Immature natural killer cell (primary cell): ENCODE measurements at regions not wholly inside any gene's neighbourhood (a gene's known extent, or its start where the extent isn't known, plus 50 kb on each side); places are given as distances from the start of the nearest gene placed in this dataset.
"Not testable (repeated sequence)": the region's sequence is repeated elsewhere in the genome, so short reads cannot be mapped to it uniquely, and the experiment has no call there.

Experiments
- DNase-seq, 3 donors: peaks; one replicate each; pipeline ENCODE4 v3.0.0; 2022; ENCODE audit warnings: mixed read lengths in 1 of 3
- H3K27ac Mint-ChIP-seq, 6 donors: one replicate each; pipeline ENCODE4 v1.8.0; 2020; ENCODE audit warnings: mixed read lengths in 6 of 6, mild to moderate bottlenecking in 5 of 6, inconsistent platforms in 4 of 6, moderate library complexity in 3 of 6
- H3K27me3 Mint-ChIP-seq, 3 donors: one replicate each; pipeline ENCODE4 v1.8.0; 2020 to 2021; ENCODE audit warnings: low read depth in 3 of 3, mild to moderate bottlenecking in 3 of 3, mixed read lengths in 3 of 3, moderate library complexity in 3 of 3, inconsistent platforms in 1 of 3
- H3K36me3 Mint-ChIP-seq, 3 donors: one replicate each; pipeline ENCODE4 v1.8.0; 2020; ENCODE audit warnings: mixed read lengths in 3 of 3, inconsistent platforms in 2 of 3, mild to moderate bottlenecking in 2 of 3
- H3K4me1 Mint-ChIP-seq, 2 donors: one replicate each; pipeline ENCODE4 v1.8.0; 2020; ENCODE audit warnings: inconsistent platforms in 2 of 2, mild to moderate bottlenecking in 2 of 2, mixed read lengths in 2 of 2, moderate library complexity in 1 of 2
- H3K4me3 Mint-ChIP-seq, 5 donors: one replicate each; pipeline ENCODE4 v1.8.0; 2020; ENCODE audit warnings: mild to moderate bottlenecking in 5 of 5, mixed read lengths in 5 of 5, inconsistent platforms in 3 of 5, moderate library complexity in 3 of 5
- H3K9me3 Mint-ChIP-seq, 6 donors: one replicate each; pipeline ENCODE4 v1.8.0; 2020; ENCODE audit warnings: mild to moderate bottlenecking in 6 of 6, mixed read lengths in 6 of 6, inconsistent platforms in 4 of 6, moderate library complexity in 3 of 6

DNA sequence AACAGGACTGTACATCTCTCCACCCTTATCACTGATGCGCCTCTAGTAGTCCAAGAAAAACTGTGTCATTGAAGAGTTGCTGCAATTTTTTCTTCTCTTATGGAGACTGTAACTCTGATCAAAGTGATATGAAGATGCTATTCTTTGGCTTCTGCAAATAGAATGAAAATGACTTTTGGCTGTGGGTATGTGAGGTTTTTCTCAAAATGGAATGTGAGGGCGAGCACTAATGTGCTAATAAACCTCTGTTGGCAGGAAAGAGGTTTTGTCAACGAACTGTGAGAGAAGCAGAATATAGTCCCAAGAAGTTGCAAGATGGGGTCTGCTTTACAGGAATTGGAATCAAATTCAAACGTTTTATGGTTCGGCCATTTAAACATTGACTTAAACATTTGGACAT is 252.0 kb upstream of the GAS1 start:
- no peak overlapping the region for H3K27ac Mint-ChIP-seq
- peaks cover 0 to 6% (median 0%) of the 10 kb centered on the region in 6 donors for H3K9me3 Mint-ChIP-seq
- H3K36me3 Mint-ChIP-seq = no peaks in the 10 kb centered on the region
- H3K27me3 Mint-ChIP-seq = peaks cover 5 to 6% (median 5%) of the 10 kb centered on the region in 3 donors
- no peak overlapping the region for H3K4me3 Mint-ChIP-seq
- DNase-seq = no peak
- H3K4me1 Mint-ChIP-seq = peaks cover 4 to 6% of the 10 kb centered on the region in 2 donors

DNA sequence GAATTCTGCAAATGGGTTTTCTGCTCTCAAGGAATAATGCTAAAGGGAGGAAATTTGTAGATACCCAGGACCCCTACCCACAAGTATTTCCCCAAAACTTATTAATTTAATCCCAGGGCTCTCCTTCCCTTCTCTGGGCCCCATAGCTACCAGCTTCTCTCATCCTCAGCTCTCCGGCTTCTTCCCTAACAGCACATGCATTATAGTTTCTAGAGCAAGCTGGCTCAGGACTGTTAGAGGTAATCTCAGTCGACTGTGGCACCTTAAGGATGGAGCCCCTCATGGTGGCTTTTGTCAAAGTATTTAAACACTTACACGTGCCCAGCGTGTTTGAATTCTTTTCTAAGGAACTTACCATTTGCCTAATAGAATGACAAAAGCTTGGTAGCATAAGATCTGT is 252.5 kb upstream of the GAS1 start:
- no peaks in the 10 kb centered on the region for H3K36me3 Mint-ChIP-seq
- H3K27ac Mint-ChIP-seq = no peak overlapping the region
- H3K4me3 Mint-ChIP-seq = no peak overlapping the region
- H3K9me3 Mint-ChIP-seq = peaks cover 0 to 6% (median 0%) of the 10 kb centered on the region in 6 donors
- H3K27me3 Mint-ChIP-seq = peaks cover 5 to 6% (median 5%) of the 10 kb centered on the region in 3 donors
- peaks cover 4 to 6% of the 10 kb centered on the region in 2 donors for H3K4me1 Mint-ChIP-seq
- DNase-seq = no peak

DNA sequence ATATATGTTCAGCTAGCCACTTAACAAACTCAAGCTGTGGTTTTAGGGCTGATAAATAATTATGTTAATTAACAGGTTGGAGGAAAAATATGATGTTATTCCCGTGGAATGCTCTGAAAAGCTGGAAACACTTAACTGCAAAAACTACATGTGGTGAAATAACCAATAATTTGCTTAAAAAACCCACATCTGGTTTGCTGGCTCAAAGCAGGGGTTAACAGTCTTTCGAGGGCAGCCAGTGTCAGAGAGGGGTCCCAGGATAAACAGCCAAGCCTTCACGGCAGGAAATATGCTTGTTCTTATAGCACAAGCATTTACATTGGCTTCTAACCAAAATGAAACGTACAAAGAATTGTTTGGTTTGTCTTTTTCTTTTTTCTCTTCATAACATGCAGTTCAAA is 254.0 kb upstream of the GAS1 start:
- Mint-ChIP-seq H3K9me3 (peaks cover 0 to 6% (median 0%) of the 10 kb centered on the region in 6 donors), H3K36me3 (no peaks in the 10 kb centered on the region), H3K4me1 (peaks cover 2% of the 10 kb centered on the region in 2 donors), H3K27ac (no peak overlapping the region), H3K27me3 (peaks cover 3 to 8% (median 4%) of the 10 kb centered on the region in 3 donors), H3K4me3 (no peak overlapping the region)
- DNase-seq = no peak

DNA sequence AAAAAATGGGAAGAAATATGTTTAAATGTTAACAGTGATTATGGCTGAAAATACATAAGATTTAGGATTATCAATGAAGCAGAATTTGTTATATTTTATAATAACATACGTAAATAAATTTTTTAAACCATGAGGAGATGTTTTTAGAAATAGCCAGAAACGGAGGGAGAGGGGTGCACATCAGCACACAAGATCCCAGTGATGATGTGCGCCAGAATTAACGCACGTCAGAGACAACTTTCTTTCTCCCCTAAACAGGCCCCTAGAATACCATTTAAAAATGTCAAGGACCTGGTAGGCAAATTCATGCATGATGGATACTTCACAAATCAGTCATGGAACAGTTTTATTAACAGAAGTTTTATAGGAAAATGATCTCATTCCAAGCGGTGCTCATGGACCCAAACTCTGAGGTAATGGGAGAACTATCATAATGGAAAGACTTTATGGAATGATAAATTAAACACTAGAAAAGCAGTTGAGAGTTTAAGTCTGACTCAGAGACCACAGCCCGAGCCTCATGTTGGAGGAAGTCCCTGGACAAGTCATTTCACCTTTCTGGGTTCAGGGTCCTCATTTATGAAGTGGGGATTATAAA is 258.9 kb upstream of the GAS1 start:
- Mint-ChIP-seq H3K27ac (no peak overlapping the region), H3K9me3 (peaks cover 0 to 2% (median 0%) of the 10 kb centered on the region in 6 donors), H3K4me1 (no peaks in the 10 kb centered on the region), H3K4me3 (no peak overlapping the region), H3K27me3 (peaks cover 1 to 6% (median 3%) of the 10 kb centered on the region in 3 donors), H3K36me3 (no peaks in the 10 kb centered on the region)
- no peak for DNase-seq

DNA sequence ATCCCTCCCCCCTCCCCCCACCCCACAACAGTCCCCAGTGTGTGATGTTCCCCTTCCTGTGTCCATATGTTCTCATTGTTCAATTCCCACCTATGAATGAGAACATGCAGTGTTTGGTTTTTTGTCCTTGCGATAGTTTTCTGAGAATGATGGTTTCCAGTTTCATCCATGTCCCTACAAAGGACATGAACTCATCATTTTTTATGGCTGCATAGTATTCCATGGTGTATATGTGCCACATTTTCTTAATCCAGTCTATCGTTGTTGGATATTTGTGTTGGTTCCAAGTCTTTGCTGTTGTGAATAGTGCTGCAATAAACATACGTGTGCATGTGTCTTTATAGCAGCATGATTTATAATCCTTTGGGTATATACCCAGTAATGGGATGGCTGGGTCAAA is 263.4 kb upstream of the GAS1 start:
- peaks cover 0 to 12% (median 2%) of the 10 kb centered on the region in 3 donors for H3K27me3 Mint-ChIP-seq
- H3K27ac Mint-ChIP-seq, H3K9me3 Mint-ChIP-seq, DNase-seq, H3K4me1 Mint-ChIP-seq, H3K36me3 Mint-ChIP-seq, H3K4me3 Mint-ChIP-seq: not testable (repeated sequence)

DNA sequence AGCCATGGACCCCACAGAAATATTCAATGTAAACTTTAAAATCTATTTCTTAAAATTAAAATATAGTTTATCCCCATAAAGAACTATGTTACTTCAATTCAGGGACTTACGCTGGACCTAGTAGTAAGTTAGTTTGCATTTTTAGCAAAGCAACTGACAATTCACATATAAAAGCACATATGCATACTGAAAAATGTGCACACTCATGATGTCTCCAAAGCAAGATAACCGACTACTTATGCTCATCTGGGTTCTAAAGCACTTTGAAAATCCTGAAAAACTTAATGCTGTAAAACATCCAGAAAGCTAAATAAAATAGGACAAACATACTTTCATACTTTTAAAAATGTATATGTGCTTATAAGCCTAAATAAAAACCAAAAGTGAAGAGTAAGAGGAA is 264.4 kb upstream of the GAS1 start:
- no peak overlapping the region for H3K4me3 Mint-ChIP-seq
- H3K27ac Mint-ChIP-seq = no peak overlapping the region
- H3K27me3 Mint-ChIP-seq = peaks cover 0 to 12% (median 2%) of the 10 kb centered on the region in 3 donors
- H3K4me1 Mint-ChIP-seq = no peaks in the 10 kb centered on the region
- H3K36me3 Mint-ChIP-seq = no peaks in the 10 kb centered on the region
- no peak for DNase-seq
- no peaks in the 10 kb centered on the region for H3K9me3 Mint-ChIP-seq

DNA sequence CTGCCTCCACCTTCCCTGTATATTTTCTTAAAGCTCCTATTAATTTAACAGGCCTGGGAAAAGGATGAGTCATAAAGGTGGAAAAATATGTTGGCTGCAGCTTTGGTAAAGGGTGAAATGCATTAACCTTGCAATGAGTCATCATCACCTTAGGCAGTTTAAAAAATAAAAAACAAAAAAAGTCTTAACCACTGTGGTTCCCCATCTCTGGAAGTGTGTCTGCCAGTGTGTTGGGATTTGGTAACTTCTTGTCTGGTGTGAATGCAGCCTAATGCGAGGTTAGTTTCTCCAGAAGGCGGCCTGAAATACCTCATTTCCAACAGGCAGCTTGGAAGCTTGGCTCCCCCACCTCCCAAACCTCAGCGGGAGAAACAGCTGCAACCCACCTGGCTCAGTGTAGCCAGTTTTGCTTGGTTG is 265.3 kb upstream of the GAS1 start:
- Mint-ChIP-seq H3K27me3 (peaks cover 0 to 12% (median 2%) of the 10 kb centered on the region in 3 donors), H3K4me3 (no peak overlapping the region), H3K9me3 (no peaks in the 10 kb centered on the region), H3K4me1 (no peaks in the 10 kb centered on the region), H3K36me3 (no peaks in the 10 kb centered on the region), H3K27ac (no peak overlapping the region)
- DNase-seq = no peak

DNA sequence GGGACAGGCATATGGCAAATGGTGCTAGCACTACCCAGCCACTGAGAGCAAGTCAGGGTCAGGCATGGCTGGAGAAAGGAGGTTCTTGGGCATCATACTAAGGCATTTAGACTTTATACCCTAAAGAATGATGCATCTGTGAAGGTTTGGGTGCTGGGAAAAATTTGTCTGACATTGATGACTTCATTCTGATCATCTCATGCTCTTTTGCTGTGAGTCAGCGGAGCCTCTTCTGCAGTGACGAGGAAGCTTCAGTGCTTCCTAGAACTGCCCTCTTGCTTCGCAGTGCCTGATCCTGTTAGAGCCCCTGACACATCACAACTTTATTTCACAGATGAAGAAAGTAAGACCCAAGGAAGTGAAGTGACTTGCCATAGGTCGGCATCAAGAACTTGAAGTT is 266.6 kb upstream of the GAS1 start:
- Mint-ChIP-seq H3K36me3 (no peaks in the 10 kb centered on the region), H3K9me3 (peaks cover 0 to 3% (median 0%) of the 10 kb centered on the region in 6 donors), H3K27me3 (peaks cover 0 to 12% (median 2%) of the 10 kb centered on the region in 3 donors), H3K27ac (no peak overlapping the region), H3K4me1 (no peaks in the 10 kb centered on the region), H3K4me3 (no peak overlapping the region)
- DNase-seq = no peak

DNA sequence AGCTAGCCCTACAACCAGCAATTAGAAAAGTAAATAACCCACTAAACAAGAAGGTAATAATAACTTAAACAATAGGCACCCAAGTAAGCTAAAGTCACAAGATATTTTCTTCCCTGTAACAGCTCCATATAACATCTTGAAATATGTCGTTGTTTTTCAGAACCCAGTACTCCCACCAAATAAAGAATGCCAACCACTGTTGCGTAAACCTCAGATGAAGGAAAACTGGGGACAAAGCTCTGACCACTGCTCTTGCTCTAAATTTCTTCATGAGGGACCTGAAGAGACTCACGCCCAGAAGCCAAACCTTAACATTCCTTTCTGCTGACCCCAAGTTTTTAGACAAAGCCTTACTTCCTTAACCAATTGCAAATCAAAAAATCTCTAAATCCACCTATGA is 267.7 kb upstream of the GAS1 start:
- no peaks in the 10 kb centered on the region for H3K4me1 Mint-ChIP-seq

DNA sequence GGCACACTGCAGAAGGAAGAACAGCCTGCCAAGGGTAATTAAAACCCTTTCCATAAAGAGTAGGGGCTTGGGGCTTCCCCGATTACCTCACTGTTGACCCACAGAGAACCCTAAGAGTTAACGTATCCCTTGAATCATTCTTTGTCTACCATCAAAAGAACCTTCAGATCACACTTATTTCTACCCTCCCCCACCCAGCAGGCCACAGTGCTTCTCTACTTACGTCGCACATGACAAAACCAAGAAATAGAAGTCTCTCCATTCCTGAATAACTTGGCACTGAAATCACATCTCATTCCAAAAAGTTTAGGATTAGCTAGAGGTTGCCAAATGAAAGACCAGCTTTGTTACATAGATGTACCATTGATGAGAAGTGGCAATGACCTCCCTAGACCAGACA is 268.7 kb upstream of the GAS1 start:
- Mint-ChIP-seq H3K4me3 (no peak overlapping the region), H3K27ac (no peak overlapping the region), H3K9me3 (peaks cover 0 to 3% (median 0%) of the 10 kb centered on the region in 6 donors), H3K36me3 (no peaks in the 10 kb centered on the region), H3K27me3 (peaks cover 0 to 9% (median 2%) of the 10 kb centered on the region in 3 donors), H3K4me1 (no peaks in the 10 kb centered on the region)
- no peak for DNase-seq

More for the DNA sequence above, 267.7 kb upstream of the GAS1 start:
- no peaks in the 10 kb centered on the region for H3K36me3 Mint-ChIP-seq
- DNase-seq = no peak
- H3K27ac Mint-ChIP-seq = no peak overlapping the region
- peaks cover 0 to 9% (median 2%) of the 10 kb centered on the region in 3 donors for H3K27me3 Mint-ChIP-seq
- no peak overlapping the region for H3K4me3 Mint-ChIP-seq
- H3K9me3 Mint-ChIP-seq = peaks cover 0 to 3% (median 0%) of the 10 kb centered on the region in 6 donors

DNA sequence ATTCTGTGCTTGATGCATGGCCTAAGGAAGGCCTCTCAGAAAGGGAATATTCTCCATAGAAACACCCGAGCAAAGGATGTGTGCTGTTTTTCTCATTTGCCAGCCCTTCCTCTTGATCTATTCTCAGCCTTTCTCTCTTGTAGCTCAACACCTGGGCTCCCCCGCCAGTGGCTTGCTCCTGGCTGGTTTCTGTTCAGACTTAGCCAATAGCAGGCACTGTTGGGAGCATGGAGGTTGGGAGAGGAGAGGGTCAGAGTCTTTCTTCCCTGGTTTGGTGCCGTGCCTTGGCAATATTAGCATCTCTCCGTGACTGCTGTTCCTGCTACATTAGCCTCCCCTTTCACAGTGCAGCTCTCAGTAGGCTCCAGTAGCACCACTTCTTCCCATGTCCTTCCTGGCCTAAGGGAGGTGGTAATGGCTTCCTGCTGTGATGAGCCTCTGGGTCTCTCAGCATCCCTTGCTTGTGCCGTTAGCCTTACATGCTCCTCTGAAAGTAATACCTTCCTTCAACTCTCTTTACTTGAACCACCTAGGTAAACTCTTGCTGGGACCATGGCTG is 269.7 kb upstream of the GAS1 start:
- peaks cover 0 to 10% (median 2%) of the 10 kb centered on the region in 3 donors for H3K27me3 Mint-ChIP-seq
- no peak for DNase-seq
- peaks cover 0 to 3% (median 0%) of the 10 kb centered on the region in 6 donors for H3K9me3 Mint-ChIP-seq
- no peaks in the 10 kb centered on the region for H3K36me3 Mint-ChIP-seq
- no peak overlapping the region for H3K27ac Mint-ChIP-seq
- H3K4me1 Mint-ChIP-seq = no peaks in the 10 kb centered on the region
- no peak overlapping the region for H3K4me3 Mint-ChIP-seq

DNA sequence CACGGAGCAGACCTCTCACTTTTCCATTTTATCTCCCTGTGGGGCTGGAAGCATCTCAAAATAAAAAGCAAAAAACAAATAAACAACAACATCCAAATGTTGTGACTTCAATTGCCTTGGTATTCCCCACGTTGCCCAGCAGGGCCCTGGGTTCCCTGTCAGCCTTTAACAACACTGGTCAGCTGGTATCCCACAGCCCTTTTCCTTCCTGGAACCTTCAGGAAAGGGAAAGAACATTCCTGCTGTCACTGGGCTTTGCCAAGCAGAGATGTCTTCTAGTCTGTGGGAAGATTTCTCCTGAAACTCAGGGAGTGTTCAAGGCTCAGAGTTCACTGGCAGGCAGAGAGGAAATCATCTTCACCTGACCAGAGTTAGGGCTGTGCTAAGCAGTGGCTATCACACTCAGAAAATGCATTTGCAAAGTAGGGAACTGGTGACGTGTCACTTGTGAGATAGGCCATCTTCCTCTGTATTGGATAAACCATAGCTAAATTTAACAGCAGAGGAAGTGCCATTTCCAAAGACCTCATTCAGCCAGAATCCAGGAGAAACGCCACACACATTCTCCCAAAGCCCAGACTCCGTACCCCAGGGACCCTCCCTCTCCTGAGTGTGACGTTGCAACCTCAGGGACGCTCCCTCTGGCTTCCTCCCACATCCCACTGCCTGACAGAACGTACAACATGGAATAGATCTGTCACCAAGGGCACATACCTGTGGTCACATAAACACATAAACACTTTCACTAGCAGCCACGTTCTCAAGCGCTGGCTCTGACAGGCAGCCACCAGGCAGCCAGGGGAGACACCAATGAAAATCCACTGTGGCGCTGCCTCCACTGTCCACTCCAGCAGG is 274.0 kb upstream of the DAPK1 start:
- Mint-ChIP-seq H3K36me3 (no peaks in the 10 kb centered on the region), H3K4me3 (no peak overlapping the region), H3K27me3 (peaks cover 0 to 6% (median 2%) of the 10 kb centered on the region in 3 donors), H3K27ac (no peak overlapping the region), H3K4me1 (no peaks in the 10 kb centered on the region), H3K9me3 (peaks cover 0 to 2% (median 0%) of the 10 kb centered on the region in 6 donors)
- no peak for DNase-seq

DNA sequence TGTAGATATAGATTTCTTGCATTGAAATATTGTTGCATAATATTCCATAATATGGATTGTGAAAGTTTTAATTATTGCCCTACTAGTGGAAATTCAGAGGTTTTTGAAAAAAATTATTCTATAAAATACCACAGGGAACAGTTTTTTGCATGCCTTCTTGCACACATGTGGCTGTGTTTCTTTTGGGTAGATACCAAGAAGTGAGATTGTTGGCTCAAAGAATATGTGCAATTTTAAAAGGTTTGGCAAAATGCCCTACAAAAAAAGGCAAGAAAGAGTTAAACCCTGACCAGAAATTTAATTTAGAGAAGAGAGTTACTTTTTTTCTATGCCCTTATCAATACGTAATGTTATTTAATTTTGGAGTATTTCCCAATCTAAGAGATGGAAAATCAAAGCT is 270.8 kb upstream of the DAPK1 start:
- Mint-ChIP-seq H3K4me1 (no peaks in the 10 kb centered on the region), H3K27me3 (peaks cover 4 to 8% (median 6%) of the 10 kb centered on the region in 3 donors), H3K36me3 (peaks cover 0 to 3% (median 0%) of the 10 kb centered on the region in 3 donors), H3K27ac (no peak overlapping the region), H3K9me3 (peaks cover 0 to 2% (median 0%) of the 10 kb centered on the region in 6 donors), H3K4me3 (no peak overlapping the region)
- DNase-seq = no peak

DNA sequence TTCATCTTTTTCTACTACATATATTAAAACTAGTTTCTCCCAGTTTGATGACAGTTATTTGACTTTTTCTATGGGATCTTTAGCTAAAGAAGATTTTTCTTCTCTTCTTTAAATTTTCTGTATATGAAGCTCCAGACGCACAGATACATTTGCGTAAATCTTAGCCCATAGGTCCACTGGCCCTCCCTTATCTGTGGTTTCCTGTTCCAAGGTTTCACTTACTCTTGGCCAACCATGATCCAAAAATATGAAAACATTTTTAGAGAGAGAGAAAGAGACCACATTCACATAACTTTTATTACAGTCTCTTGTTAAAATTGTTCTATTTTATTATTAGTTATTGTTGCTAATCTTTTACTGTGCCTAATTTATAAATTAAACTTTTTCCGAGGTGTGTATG is 270.2 kb upstream of the DAPK1 start:
- peaks cover 0 to 5% (median 0%) of the 10 kb centered on the region in 3 donors for H3K36me3 Mint-ChIP-seq
- peaks cover 4 to 8% (median 6%) of the 10 kb centered on the region in 3 donors for H3K27me3 Mint-ChIP-seq
- no peak for DNase-seq
- no peaks in the 10 kb centered on the region for H3K4me1 Mint-ChIP-seq
- H3K27ac Mint-ChIP-seq = no peak overlapping the region
- peaks cover 0 to 3% (median 0%) of the 10 kb centered on the region in 6 donors for H3K9me3 Mint-ChIP-seq
- H3K4me3 Mint-ChIP-seq = no peak overlapping the region
